Coronary artery (tissue), 2 donors: ENCODE measurements at regions not wholly inside any gene's neighbourhood (a gene's known extent, or its start where the extent isn't known, plus 50 kb on each side); places are given as distances from the start of the nearest gene placed in this dataset.

Experiments
- DNase-seq: peaks from one replicate; pipeline ENCODE4 v3.0.0-alpha.2; 2017; ENCODE audit warnings: low spot score
- H3K27ac ChIP-seq, 2 donors: fragments of 200-600 bp; sonication (generic); one replicate each; pipeline ENCODE4 v1.5.1; 2016 to 2019
- H3K4me3 ChIP-seq: fragments of 200-600 bp; sonication (generic); 2 replicates; pipeline ENCODE4 v1.5.1; 2016; ENCODE audit warnings: mild to moderate bottlenecking, moderate library complexity
- TF ChIP-seq, protein P1 (sequence below): fragments of 200-600 bp; sonication (generic); IDR thresholded peaks from one replicate; pipeline ENCODE4 v1.5.1; 2019; ENCODE audit warnings: antibody characterized with exemption

DNA sequence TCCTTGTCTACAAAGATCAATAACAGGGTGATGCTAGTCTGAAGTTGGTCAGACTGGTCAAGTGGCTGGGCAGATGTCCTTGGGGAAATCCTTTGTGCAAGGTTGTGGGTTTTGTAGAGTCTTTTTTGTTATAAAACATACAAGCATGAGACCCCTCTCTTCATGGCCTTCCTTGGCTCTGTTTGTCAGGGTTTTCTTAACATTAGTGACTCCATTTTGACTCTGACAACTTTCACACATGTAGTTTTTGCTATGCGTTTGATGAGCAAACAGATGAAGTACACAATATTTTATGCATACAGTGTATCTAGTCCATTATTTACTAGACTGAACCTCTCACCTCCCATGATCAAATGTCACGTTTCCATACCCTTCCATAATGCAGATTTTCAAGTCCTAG lies 151.2 kb upstream of the KLF7 start:
- TF ChIP-seq, protein P1, sequence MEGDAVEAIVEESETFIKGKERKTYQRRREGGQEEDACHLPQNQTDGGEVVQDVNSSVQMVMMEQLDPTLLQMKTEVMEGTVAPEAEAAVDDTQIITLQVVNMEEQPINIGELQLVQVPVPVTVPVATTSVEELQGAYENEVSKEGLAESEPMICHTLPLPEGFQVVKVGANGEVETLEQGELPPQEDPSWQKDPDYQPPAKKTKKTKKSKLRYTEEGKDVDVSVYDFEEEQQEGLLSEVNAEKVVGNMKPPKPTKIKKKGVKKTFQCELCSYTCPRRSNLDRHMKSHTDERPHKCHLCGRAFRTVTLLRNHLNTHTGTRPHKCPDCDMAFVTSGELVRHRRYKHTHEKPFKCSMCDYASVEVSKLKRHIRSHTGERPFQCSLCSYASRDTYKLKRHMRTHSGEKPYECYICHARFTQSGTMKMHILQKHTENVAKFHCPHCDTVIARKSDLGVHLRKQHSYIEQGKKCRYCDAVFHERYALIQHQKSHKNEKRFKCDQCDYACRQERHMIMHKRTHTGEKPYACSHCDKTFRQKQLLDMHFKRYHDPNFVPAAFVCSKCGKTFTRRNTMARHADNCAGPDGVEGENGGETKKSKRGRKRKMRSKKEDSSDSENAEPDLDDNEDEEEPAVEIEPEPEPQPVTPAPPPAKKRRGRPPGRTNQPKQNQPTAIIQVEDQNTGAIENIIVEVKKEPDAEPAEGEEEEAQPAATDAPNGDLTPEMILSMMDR: no peak
- H3K4me3 ChIP-seq: no peak overlapping the region
- no peak for DNase-seq
- H3K27ac ChIP-seq: no peak overlapping the region

- no peak overlapping the region for H3K27ac ChIP-seq
- TF ChIP-seq, protein P1: no peak
- H3K4me3 ChIP-seq: no peak overlapping the region
- no peak for DNase-seq
Observed at GRCh38 chr2:207317378-207317984, 151.7 kb upstream of the KLF7 start.

GRCh38 chr2:207318181-207318628 lies 152.5 kb upstream of the KLF7 start:
- Histone ChIP-seq H3K4me3 (no peak overlapping the region), H3K27ac (no peak overlapping the region)
- DNase-seq: no peak
- TF ChIP-seq, protein P1: no peak

- H3K27ac ChIP-seq: no peak overlapping the region
- no peak for DNase-seq
- TF ChIP-seq, protein P1: no peak
- H3K4me3 ChIP-seq: no peak overlapping the region
Observed at GRCh38 chr2:207319316-207319715, 153.6 kb upstream of the KLF7 start.

- TF ChIP-seq, protein P1: no peak
- DNase-seq: no peak
- Histone ChIP-seq H3K4me3 (no peak overlapping the region), H3K27ac (no peak overlapping the region)
Observed at GRCh38 chr2:207320381-207321159, 154.8 kb upstream of the KLF7 start.

GRCh38 chr2:207321514-207321913 lies 155.8 kb upstream of the KLF7 start:
- TF ChIP-seq, protein P1: no peak
- Histone ChIP-seq H3K4me3 (no peak overlapping the region), H3K27ac (no peak overlapping the region)
- no peak for DNase-seq

GRCh38 chr2:207324001-207324400 lies 158.3 kb upstream of the KLF7 start:
- TF ChIP-seq, protein P1: no peak
- Histone ChIP-seq H3K27ac (no peak overlapping the region), H3K4me3 (no peak overlapping the region)
- DNase-seq: no peak
